Activated CD8-positive, alpha-beta T cell treated with anti-CD3 and anti-CD28 coated beads for 36 hours (primary cell): ENCODE measurements at regions not wholly inside any gene's neighbourhood (a gene's known extent, or its start where the extent isn't known, plus 50 kb on each side); places are given as distances from the start of the nearest gene placed in this dataset.
"Not testable (repeated sequence)": the region's sequence is repeated elsewhere in the genome, so short reads cannot be mapped to it uniquely, and the experiment has no call there.

Experiments
- ATAC-seq: fragments of 200-7000 bp; cut with Tn5 transposase; one replicate; pipeline ENCODE4 v1.10.0; 2021; ENCODE audit warnings: mild to moderate bottlenecking, moderate library complexity
- CTCF ChIA-PET: fragments of 350-600 bp; sonication (Branson Sonifier 250); formaldehyde crosslinking; loops from one replicate; lab custom pipeline; 2021; ENCODE audit warnings: antibody characterized with exemption; lab: Charles Lee
- POLR2A ChIA-PET: fragments of 350-600 bp; sonication (Branson Sonifier 250); formaldehyde crosslinking; loops from one replicate; lab custom pipeline; 2021; ENCODE audit warnings: antibody characterized with exemption; lab: Charles Lee
- DNase-seq: peaks from one replicate; pipeline ENCODE4 v3.0.0-alpha.2; 2020
- H3K27ac Mint-ChIP-seq: one replicate; pipeline ENCODE4 v1.8.0; 2021; ENCODE audit warnings: mild to moderate bottlenecking, mixed read lengths
- H3K27me3 Mint-ChIP-seq: one replicate; pipeline ENCODE4 v1.8.0; 2021; ENCODE audit warnings: mixed read lengths
- H3K36me3 Mint-ChIP-seq: one replicate; pipeline ENCODE4 v1.8.0; 2021; ENCODE audit warnings: low read depth, mixed read lengths
- H3K4me1 Mint-ChIP-seq: one replicate; pipeline ENCODE4 v1.8.0; 2021; ENCODE audit warnings: low read depth, mixed read lengths
- H3K4me3 Mint-ChIP-seq: one replicate; pipeline ENCODE4 v1.8.0; 2021; ENCODE audit warnings: mild to moderate bottlenecking, moderate library complexity, mixed read lengths
- H3K9me3 Mint-ChIP-seq: one replicate; pipeline ENCODE4 v1.8.0; 2021; ENCODE audit warnings: mixed read lengths
- intact Hi-C: fragments of 100-400 bp; cut with micrococcal nuclease; formaldehyde crosslinking; loops from one replicate; pipeline ENCODE4 v1.10.0; 2022
- TF ChIP-seq, protein P1 (sequence below): fragments of 200-600 bp; IDR thresholded peaks from one replicate; pipeline ENCODE4 v1.8.0; 2022; ENCODE audit warnings: antibody characterized with exemption, mild to moderate bottlenecking

DNA sequence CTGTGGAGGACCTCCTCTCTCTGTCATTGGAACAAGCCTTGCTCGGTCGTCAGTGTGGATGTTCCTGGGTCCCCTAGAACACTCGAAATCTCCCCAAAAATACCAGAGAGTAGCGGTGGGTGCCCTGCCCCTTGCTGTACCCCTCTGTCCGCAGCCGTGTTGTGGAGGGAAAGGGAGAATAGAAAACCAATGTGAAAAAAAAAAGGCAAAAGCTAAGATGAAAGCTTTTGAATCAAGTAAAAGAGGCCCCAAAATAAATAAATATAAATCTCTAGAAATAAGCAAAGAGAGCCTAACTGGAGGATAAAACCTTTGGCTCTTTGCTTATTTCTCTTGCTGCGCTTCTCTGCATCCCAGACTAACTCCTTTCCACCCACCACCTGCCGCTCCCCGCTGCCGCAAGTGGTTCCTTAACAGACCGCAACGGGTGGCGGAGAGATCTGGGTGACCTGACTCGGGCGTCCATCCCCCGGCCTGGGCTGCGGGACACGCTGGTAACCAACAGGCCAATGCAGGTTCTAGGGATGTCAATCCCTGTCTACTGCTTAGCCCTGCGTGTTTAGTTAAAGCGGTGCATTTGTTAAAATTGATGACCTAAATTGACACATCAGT, 110.0 kb downstream of the GPX5 start:
- Mint-ChIP-seq H3K4me3 (peak overlapping the region; percentile 62), H3K36me3 (no peaks in the 10 kb centered on the region), H3K4me1 (peaks cover 5% of the 10 kb centered on the region), H3K27ac (no peak overlapping the region), H3K9me3 (peaks cover 3% of the 10 kb centered on the region), H3K27me3 (peaks cover 62% of the 10 kb centered on the region)
- ChIA-PET CTCF (interaction anchor here (1.5 kb wide), 1 partner anchor 13 kb away, joined by 3 read pairs; no protein-coding TSS in a partner anchor), POLR2A (no interaction called here)
- ATAC-seq: no peak
- TF ChIP-seq, protein P1, sequence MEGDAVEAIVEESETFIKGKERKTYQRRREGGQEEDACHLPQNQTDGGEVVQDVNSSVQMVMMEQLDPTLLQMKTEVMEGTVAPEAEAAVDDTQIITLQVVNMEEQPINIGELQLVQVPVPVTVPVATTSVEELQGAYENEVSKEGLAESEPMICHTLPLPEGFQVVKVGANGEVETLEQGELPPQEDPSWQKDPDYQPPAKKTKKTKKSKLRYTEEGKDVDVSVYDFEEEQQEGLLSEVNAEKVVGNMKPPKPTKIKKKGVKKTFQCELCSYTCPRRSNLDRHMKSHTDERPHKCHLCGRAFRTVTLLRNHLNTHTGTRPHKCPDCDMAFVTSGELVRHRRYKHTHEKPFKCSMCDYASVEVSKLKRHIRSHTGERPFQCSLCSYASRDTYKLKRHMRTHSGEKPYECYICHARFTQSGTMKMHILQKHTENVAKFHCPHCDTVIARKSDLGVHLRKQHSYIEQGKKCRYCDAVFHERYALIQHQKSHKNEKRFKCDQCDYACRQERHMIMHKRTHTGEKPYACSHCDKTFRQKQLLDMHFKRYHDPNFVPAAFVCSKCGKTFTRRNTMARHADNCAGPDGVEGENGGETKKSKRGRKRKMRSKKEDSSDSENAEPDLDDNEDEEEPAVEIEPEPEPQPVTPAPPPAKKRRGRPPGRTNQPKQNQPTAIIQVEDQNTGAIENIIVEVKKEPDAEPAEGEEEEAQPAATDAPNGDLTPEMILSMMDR: no peak
- no peak for DNase-seq
- intact Hi-C loops: no loop called here

DNA sequence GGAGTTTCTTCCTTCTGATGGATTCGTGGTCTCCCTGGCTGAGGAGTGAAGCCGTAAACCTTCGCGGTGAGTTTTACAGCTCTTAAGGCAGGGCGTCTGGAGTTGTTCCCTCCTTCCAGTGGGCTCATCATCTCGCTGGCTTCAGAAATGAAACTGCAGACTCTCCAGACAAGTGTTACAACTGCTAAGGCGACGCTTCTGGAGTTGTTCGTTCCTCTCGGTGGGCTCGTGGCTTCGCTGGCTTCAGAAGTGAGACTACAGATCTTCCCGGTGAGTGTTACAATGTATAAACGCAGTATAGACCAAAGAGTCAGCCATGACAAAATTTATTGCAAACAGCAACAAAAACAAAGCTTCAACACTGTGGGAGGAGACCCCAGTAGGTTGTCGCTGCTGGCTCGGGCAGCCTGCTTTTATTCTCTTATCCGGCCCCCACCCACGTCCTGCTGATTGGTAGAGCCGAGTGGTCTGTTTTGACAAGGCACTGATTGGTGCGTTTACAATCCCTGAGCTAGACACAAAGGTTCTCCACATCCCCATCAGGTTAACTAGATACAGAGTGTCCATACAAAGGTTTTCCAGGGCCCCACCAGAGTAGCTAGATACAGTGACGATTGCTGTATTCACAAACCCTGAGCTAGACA, 113.2 kb downstream of the GPX5 start:
- intact Hi-C loops: no loop called here
- peaks cover 1% of the 10 kb centered on the region for H3K9me3 Mint-ChIP-seq

DNA sequence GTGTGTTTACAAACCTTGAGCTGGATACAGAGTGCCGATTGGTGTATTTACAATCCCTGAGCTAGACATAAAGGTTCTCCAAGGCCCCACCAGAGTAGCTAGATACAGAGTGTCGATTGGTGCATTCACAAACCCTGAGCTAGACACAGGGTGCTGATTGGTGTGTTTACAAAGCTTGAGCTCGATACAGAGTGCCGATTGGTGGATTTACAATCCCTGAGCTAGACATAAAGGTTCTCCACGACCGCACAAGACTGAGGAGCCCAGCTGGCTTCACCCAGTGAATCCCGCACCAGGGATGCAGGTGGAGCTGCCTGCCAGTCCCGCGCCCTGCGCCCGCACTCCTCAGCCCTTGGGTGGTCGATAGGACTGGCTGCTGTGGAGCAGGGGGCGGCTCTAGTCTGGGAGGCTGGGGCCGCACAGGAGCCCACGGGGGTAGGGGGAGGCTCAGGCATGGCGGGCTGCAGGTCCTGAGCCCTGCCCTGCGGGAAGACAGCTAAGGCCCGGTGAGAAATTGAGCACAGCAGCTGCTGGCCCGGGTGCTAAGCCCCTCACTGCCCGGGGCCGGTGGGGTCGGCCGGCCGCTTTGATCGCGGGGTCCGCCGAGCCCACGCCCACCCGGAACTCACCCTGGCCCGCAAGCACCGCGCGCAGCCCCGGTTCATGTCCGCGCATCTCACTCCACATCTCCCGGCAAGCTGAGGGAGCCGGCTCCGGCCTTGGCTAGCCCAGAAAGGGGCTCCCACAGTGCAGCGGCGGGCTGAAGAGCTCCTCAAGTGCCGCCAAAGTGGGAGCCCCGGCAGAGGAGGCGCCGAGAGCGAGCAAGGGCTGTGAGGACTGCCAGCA, 114.0 kb downstream of the GPX5 start:
- H3K9me3 Mint-ChIP-seq, H3K4me3 Mint-ChIP-seq, DNase-seq, ATAC-seq, H3K27ac Mint-ChIP-seq, H3K4me1 Mint-ChIP-seq, H3K36me3 Mint-ChIP-seq, POLR2A ChIA-PET, intact Hi-C loops: not testable (repeated sequence)
- peaks cover 54% of the 10 kb centered on the region for H3K27me3 Mint-ChIP-seq
- CTCF ChIA-PET: interaction anchor here (1.6 kb wide), 1 partner anchor 46 kb away, joined by 3 read pairs; no protein-coding TSS in a partner anchor

More for the DNA sequence above, 113.2 kb downstream of the GPX5 start:
- ChIA-PET POLR2A (no interaction called here), CTCF (interaction anchor here (1.6 kb wide), 1 partner anchor 46 kb away, joined by 3 read pairs; no protein-coding TSS in a partner anchor)
- no peak for DNase-seq
- H3K4me3 Mint-ChIP-seq: no peak overlapping the region
- H3K36me3 Mint-ChIP-seq: no peaks in the 10 kb centered on the region
- H3K27me3 Mint-ChIP-seq: peaks cover 56% of the 10 kb centered on the region
- ATAC-seq: no peak
- TF ChIP-seq, protein P1: no peak
- peaks cover 5% of the 10 kb centered on the region for H3K4me1 Mint-ChIP-seq
- no peak overlapping the region for H3K27ac Mint-ChIP-seq

DNA sequence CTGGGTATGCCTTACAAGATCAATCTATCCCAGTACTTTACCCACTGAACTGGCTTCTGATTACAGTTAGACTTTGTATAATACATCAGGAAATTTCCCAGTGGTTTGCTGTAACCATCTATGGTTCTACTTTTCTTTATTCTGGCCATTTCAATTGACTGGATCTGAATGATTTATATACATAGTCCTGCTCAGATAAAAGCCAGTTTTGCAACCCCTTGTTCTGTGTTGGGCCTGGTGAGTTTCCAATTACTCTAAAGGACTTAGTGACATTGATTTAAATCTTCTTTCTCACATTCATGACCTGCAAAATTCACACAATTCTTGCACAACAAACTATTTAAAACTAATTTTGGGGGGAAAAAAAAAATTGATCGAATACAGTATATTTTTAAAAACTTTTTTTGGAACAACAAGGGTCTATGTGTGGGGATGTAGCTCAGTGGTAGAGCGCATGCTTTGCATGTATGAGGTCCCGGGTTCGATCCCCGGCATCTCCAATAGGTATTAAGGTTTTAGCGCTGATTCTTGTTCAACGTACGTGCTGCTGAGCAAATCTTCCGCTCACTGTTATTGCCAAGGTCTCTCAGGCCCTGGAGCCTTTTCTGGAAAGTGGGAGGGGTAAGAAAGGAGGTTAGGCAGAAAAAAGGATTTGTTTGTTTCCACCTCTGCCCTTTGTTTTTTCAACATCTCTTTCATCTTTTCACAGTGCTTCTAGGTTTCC, 117.5 kb downstream of the GPX5 start:
- TF ChIP-seq, protein P1: no peak
- POLR2A ChIA-PET: no interaction called here
- Mint-ChIP-seq H3K4me3 (peak overlapping the region; percentile 2), H3K36me3 (no peaks in the 10 kb centered on the region), H3K4me1 (no peaks in the 10 kb centered on the region), H3K27ac (no peak overlapping the region), H3K27me3 (peaks cover 37% of the 10 kb centered on the region), H3K9me3 (no peaks in the 10 kb centered on the region)
- DNase-seq: peak; percentile 74
- CTCF ChIA-PET: no interaction called here
- ATAC-seq: peak; percentile 76
- intact Hi-C loops: no loop called here

DNA sequence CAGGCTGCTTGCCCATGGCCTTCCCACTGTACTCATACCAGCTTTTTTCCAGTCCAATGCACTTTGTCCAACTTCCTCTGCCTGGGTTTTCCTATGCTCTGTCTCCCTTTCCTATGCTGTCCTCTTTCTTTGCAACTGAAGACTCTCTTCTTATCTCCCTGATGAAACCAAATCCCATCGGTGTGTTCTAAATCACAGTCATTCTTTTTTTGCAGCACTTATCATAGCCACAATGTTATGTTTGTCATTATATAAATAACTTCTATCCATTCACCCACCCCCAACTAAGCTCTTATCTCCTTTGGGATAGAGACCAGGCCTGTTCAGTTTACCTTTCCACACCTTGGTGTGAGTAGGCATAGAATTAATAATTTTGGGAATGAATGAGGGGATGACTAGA, 121.0 kb downstream of the GPX5 start:
- TF ChIP-seq, protein P1: no peak
- Mint-ChIP-seq H3K9me3 (no peaks in the 10 kb centered on the region), H3K27ac (no peak overlapping the region), H3K36me3 (no peaks in the 10 kb centered on the region), H3K4me1 (peaks cover 4% of the 10 kb centered on the region), H3K4me3 (no peak overlapping the region), H3K27me3 (peaks cover 53% of the 10 kb centered on the region)
- CTCF ChIA-PET: no interaction called here
- POLR2A ChIA-PET: no interaction called here
- ATAC-seq: no peak
- intact Hi-C loops: no loop called here
- DNase-seq: no peak
